ENCODE measurements at regions not wholly inside any gene's neighbourhood (a gene's known extent, or its start where the extent isn't known, plus 50 kb on each side); places are given as distances from the start of the nearest gene placed in this dataset.

GRCh38 chr18:66734451-66734850 lies 130.6 kb upstream of the CDH19 start:
- no peak for DNase-seq (ENCODE audit: low spot score)
- in situ Hi-C loops (cut with MboI; ENCODE audit: low pct_unique_long_range_greater_than_20kb, low sequenced_read_pairs, unreplicated experiment) = no loop called here
- no peak for TF ChIP-seq CTCF (IDR thresholded peaks at IDR 0.05; ENCODE audit: extremely low read depth, insufficient read depth, missing control alignments)

- in situ Hi-C loops (cut with MboI; ENCODE audit: low pct_unique_long_range_greater_than_20kb, low sequenced_read_pairs, unreplicated experiment) = no loop called here
- DNase-seq (ENCODE audit: low spot score) = no peak
- no peak for TF ChIP-seq CTCF (IDR thresholded peaks at IDR 0.05; ENCODE audit: extremely low read depth, insufficient read depth, missing control alignments)
Observed at GRCh38 chr18:66731890-66732289, 128.0 kb upstream of the CDH19 start.

- no peak for DNase-seq (ENCODE audit: low spot score)
- in situ Hi-C loops (cut with MboI; ENCODE audit: low pct_unique_long_range_greater_than_20kb, low sequenced_read_pairs, unreplicated experiment) = no loop called here
Observed at GRCh38 chr18:66729442-66730239, 125.8 kb upstream of the CDH19 start.

GRCh38 chr18:66728951-66729350 lies 125.1 kb upstream of the CDH19 start:
- no peak for DNase-seq (ENCODE audit: low spot score)

More at GRCh38 chr18:66729442-66730239, 125.8 kb upstream of the CDH19 start:
- TF ChIP-seq CTCF (IDR thresholded peaks at IDR 0.05; ENCODE audit: extremely low read depth, insufficient read depth, missing control alignments) = no peak

GRCh38 chr18:66727991-66728390 lies 124.1 kb upstream of the CDH19 start:
- no peak for TF ChIP-seq CTCF (IDR thresholded peaks at IDR 0.05; ENCODE audit: extremely low read depth, insufficient read depth, missing control alignments)
- DNase-seq (ENCODE audit: low spot score) = no peak
- in situ Hi-C loops (cut with MboI; ENCODE audit: low pct_unique_long_range_greater_than_20kb, low sequenced_read_pairs, unreplicated experiment) = no loop called here

More at GRCh38 chr18:66728951-66729350, 125.1 kb upstream of the CDH19 start:
- in situ Hi-C loops (cut with MboI; ENCODE audit: low pct_unique_long_range_greater_than_20kb, low sequenced_read_pairs, unreplicated experiment) = no loop called here
- no peak for TF ChIP-seq CTCF (IDR thresholded peaks at IDR 0.05; ENCODE audit: extremely low read depth, insufficient read depth, missing control alignments)

GRCh38 chr18:66724664-66725356 lies 120.9 kb upstream of the CDH19 start:
- TF ChIP-seq CTCF (IDR thresholded peaks at IDR 0.05; ENCODE audit: extremely low read depth, insufficient read depth, missing control alignments) = no peak
- DNase-seq (ENCODE audit: low spot score) = no peak
- in situ Hi-C loops (cut with MboI; ENCODE audit: low pct_unique_long_range_greater_than_20kb, low sequenced_read_pairs, unreplicated experiment) = no loop called here

Measured in GM13977 (cell line).